ENCODE measurements at regions not wholly inside any gene's neighbourhood (a gene's known extent, or its start where the extent isn't known, plus 50 kb on each side); places are given as distances from the start of the nearest gene placed in this dataset.

DNA sequence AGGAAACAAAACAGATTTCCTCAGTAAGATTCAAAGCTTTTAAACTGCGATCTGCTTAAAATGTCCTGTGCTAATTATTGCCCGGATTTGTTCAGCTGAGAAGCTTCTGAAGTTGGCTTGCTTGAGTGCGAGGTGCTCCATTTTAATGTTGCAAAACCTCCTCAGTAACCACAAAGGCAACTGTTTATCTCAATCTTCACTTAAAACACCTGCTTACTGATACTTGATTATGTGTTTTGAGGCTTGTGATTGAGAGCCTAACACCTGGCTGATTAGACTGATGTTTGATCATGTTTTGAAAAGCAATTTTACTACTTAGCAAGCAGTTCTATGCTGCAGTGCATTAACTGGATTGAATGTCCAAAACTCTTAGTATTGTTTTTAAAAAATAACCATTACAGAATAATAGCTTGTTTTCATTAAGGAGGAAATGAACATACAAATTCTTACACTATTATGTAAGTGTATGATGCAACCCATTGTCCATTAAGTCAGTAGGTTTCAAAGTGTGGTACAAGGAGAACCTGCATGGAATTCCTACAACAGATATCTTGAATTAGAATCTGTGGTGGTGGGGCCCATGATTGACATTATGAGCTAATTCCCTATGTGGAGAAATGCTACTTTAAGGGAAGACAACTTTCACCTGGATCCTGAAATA lies 96.9 kb upstream of the FAM180A start:
- Mint-ChIP-seq H3K9me3 (no peaks in the 10 kb centered on the region), H3K4me1 (ENCODE audit: low read depth) (no peaks in the 10 kb centered on the region), H3K4me3 (no peak overlapping the region), H3K27ac (no peak overlapping the region), H3K27me3 (no peaks in the 10 kb centered on the region), H3K36me3 (ENCODE audit: low read depth) (no peaks in the 10 kb centered on the region)
- no peak overlapping the region for H3K4me3 ChIP-seq (ENCODE audit: low read length)
- intact Hi-C loops (cut with DNase I, micrococcal nuclease), result no loop called here
- H3K9me3 ChIP-seq (ENCODE audit: control insufficient read depth in 1 of 2, insufficient read depth in 1 of 2, low read length in 2 of 2), result peaks cover 0 to 6% of the 10 kb centered on the region in 2 experiments
- TF ChIP-seq, protein P1, sequence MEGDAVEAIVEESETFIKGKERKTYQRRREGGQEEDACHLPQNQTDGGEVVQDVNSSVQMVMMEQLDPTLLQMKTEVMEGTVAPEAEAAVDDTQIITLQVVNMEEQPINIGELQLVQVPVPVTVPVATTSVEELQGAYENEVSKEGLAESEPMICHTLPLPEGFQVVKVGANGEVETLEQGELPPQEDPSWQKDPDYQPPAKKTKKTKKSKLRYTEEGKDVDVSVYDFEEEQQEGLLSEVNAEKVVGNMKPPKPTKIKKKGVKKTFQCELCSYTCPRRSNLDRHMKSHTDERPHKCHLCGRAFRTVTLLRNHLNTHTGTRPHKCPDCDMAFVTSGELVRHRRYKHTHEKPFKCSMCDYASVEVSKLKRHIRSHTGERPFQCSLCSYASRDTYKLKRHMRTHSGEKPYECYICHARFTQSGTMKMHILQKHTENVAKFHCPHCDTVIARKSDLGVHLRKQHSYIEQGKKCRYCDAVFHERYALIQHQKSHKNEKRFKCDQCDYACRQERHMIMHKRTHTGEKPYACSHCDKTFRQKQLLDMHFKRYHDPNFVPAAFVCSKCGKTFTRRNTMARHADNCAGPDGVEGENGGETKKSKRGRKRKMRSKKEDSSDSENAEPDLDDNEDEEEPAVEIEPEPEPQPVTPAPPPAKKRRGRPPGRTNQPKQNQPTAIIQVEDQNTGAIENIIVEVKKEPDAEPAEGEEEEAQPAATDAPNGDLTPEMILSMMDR (IDR thresholded peaks at IDR 0.05), result no peak
- no peak overlapping the region for H3K27ac ChIP-seq (ENCODE audit: low read depth in 1 of 2, low read length in 2 of 2)
- no peaks in the 10 kb centered on the region for H3K4me1 ChIP-seq (ENCODE audit: insufficient read depth, low read length)
- ChIA-PET CTCF (no interaction called here), POLR2A (interaction anchor here (1.0 kb wide), 1 partner anchor 134 kb away, joined by 3 read pairs; no protein-coding TSS in a partner anchor)
- no peak for DNase-seq
- no peak for ATAC-seq (ENCODE audit: poor library complexity)
- no peaks in the 10 kb centered on the region for H3K27me3 ChIP-seq (ENCODE audit: control insufficient read depth in 1 of 2, insufficient read depth in 2 of 2, low read length in 2 of 2)
- no peaks in the 10 kb centered on the region for H3K36me3 ChIP-seq (ENCODE audit: insufficient read depth, low read length)

GRCh38 chr7:135844903-135845302 lies 96.3 kb upstream of the FAM180A start:
- DNase-seq, result no peak
- Histone ChIP-seq H3K27me3 (ENCODE audit: control insufficient read depth in 1 of 2, insufficient read depth in 2 of 2, low read length in 2 of 2) (no peaks in the 10 kb centered on the region), H3K4me3 (ENCODE audit: low read length) (no peak overlapping the region), H3K36me3 (ENCODE audit: insufficient read depth, low read length) (no peaks in the 10 kb centered on the region), H3K27ac (ENCODE audit: low read depth in 1 of 2, low read length in 2 of 2) (no peak overlapping the region), H3K4me1 (ENCODE audit: insufficient read depth, low read length) (no peaks in the 10 kb centered on the region), H3K9me3 (ENCODE audit: control insufficient read depth in 1 of 2, insufficient read depth in 1 of 2, low read length in 2 of 2) (peaks cover 0 to 6% of the 10 kb centered on the region in 2 experiments)
- Mint-ChIP-seq H3K4me1 (ENCODE audit: low read depth) (no peaks in the 10 kb centered on the region), H3K27ac (no peak overlapping the region), H3K4me3 (no peak overlapping the region), H3K9me3 (no peaks in the 10 kb centered on the region), H3K36me3 (ENCODE audit: low read depth) (no peaks in the 10 kb centered on the region), H3K27me3 (no peaks in the 10 kb centered on the region)
- TF ChIP-seq, protein P1 (IDR thresholded peaks at IDR 0.05), result no peak
- ATAC-seq (ENCODE audit: poor library complexity), result no peak
- ChIA-PET CTCF (no interaction called here), POLR2A (no interaction called here)
- intact Hi-C loops (cut with DNase I, micrococcal nuclease), result no loop called here

- CTCF ChIA-PET, result no interaction called here
- Mint-ChIP-seq H3K4me1 (ENCODE audit: low read depth) (no peaks in the 10 kb centered on the region), H3K4me3 (no peak overlapping the region), H3K27me3 (no peaks in the 10 kb centered on the region), H3K36me3 (ENCODE audit: low read depth) (no peaks in the 10 kb centered on the region), H3K27ac (no peak overlapping the region), H3K9me3 (no peaks in the 10 kb centered on the region)
- Histone ChIP-seq H3K4me3 (ENCODE audit: low read length) (no peak overlapping the region), H3K36me3 (ENCODE audit: insufficient read depth, low read length) (no peaks in the 10 kb centered on the region), H3K9me3 (ENCODE audit: control insufficient read depth in 1 of 2, insufficient read depth in 1 of 2, low read length in 2 of 2) (peaks cover 0 to 6% of the 10 kb centered on the region in 2 experiments), H3K27me3 (ENCODE audit: control insufficient read depth in 1 of 2, insufficient read depth in 2 of 2, low read length in 2 of 2) (no peaks in the 10 kb centered on the region), H3K27ac (ENCODE audit: low read depth in 1 of 2, low read length in 2 of 2) (no peak overlapping the region), H3K4me1 (ENCODE audit: insufficient read depth, low read length) (no peaks in the 10 kb centered on the region)
- DNase-seq, result no peak
- TF ChIP-seq, protein P1 (IDR thresholded peaks at IDR 0.05), result no peak
- intact Hi-C loops (cut with DNase I, micrococcal nuclease), result no loop called here
- POLR2A ChIA-PET, result no interaction called here
- ATAC-seq (ENCODE audit: poor library complexity), result no peak
Observed at GRCh38 chr7:135843214-135843613, 94.6 kb upstream of the FAM180A start.

All from CD4-positive, alpha-beta T cell (primary cell).